K562 (cell line): ENCODE measurements at regions not wholly inside any gene's neighbourhood (a gene's known extent, or its start where the extent isn't known, plus 50 kb on each side); places are given as distances from the start of the nearest gene placed in this dataset.

ENCODE experiments used
- ATAC-seq: fragments of 200-7000 bp; cut with Tn5 transposase; 3 replicates; pipeline ENCODE4 v1.9.1; 2020; ENCODE audit warnings: moderate library complexity
- BruUV-seq: library from RNA; stranded (reverse); fragments of 400-500 nt; replicated peaks from 2 replicates; lab custom pipeline; 2021; lab: Mats Ljungman, UMichigan
- CTCF ChIA-PET: fragments of 300-600 bp; formaldehyde crosslinking; extraction: SDS; loops from one replicate; lab custom pipeline; 2021; ENCODE audit warnings: low intra/inter-chr PET ratio; lab: Yijun Ruan, JAX
- POLR2A ChIA-PET: fragments of 300-600, 350-650 bp; sonication (Branson Sonifier 250); formaldehyde crosslinking; extraction: SDS; loops from one replicate; lab custom pipeline; 2021; ENCODE audit warnings: antibody characterized with exemption, inconsistent platforms; lab: Yijun Ruan, JAX
- DNase-seq, 4 experiments: peaks; one replicate each; pipeline versions ENCODE4 v3.0.0 to v3.0.0-alpha.2; 2011 to 2018; ENCODE audit warnings: low spot score in 3 of 4, mixed read lengths in 3 of 4; ENCODE audit errors: extremely low read depth in 1 of 4
- FAIRE-seq: peaks from 2 replicates; lab custom pipeline; 2011; peaks lifted over from hg19 to GRCh38; lab: Jason Lieb, UNC
- H2AFZ ChIP-seq: 2 replicates; pipeline ENCODE4 v1.6.0; 2011; ENCODE audit warnings: low read depth, low read length, control low read depth, inconsistent platforms
- H3K27ac ChIP-seq: fragments of 200-600 bp; 3 replicates; pipeline ENCODE4 v1.8.0; 2011; ENCODE audit warnings: low read depth, mild to moderate bottlenecking, control low read depth, inconsistent platforms, low read length, moderate library complexity, mixed read lengths; ENCODE audit errors: extremely low read depth
- H3K27me3 ChIP-seq, 2 experiments: fragments of 300-600 bp in 1 of 2; 2 replicates in 1 of 2; 3 replicates in 1 of 2; pipeline versions ENCODE4 v1.6.0 to v1.8.0; 2011; ENCODE audit warnings: inconsistent platforms in 2 of 2, low read length in 2 of 2, mild to moderate bottlenecking in 1 of 2, mixed read lengths in 1 of 2, moderate library complexity in 1 of 2; ENCODE audit not compliant: control insufficient read depth in 2 of 2, insufficient read depth in 2 of 2
- H3K36me3 ChIP-seq: fragments of 300-600 bp; 3 replicates; pipeline ENCODE4 v1.8.0; 2011; ENCODE audit warnings: mild to moderate bottlenecking, low read length, inconsistent platforms; ENCODE audit not compliant: control insufficient read depth, insufficient read depth
- H3K4me1 ChIP-seq, 2 experiments: fragments of 200-600 bp in 1 of 2; replicated peaks in 1 of 2; 2 replicates in 1 of 2; 3 replicates in 1 of 2; pipeline versions ENCODE4 v1.5.1 to v1.8.0; 2011; ENCODE audit warnings: inconsistent platforms in 2 of 2, low read length in 2 of 2, mild to moderate bottlenecking in 1 of 2, mixed read lengths in 1 of 2, moderate library complexity in 1 of 2; ENCODE audit not compliant: control insufficient read depth in 2 of 2, insufficient read depth in 2 of 2
- H3K4me2 ChIP-seq: 2 replicates; pipeline ENCODE4 v1.6.1; 2011; ENCODE audit warnings: low read length, control low read depth, inconsistent platforms, mixed read lengths; ENCODE audit not compliant: insufficient read depth
- H3K4me3 ChIP-seq: fragments of 200-600 bp; sonication (generic), shearing (Covaris generic); 2 replicates; pipeline ENCODE4 v1.5.1; 2016; ENCODE audit warnings: control low read depth, inconsistent platforms
- H3K79me2 ChIP-seq: fragments of 200-600 bp; 3 replicates; pipeline ENCODE4 v1.8.0; 2011; ENCODE audit warnings: low read length, inconsistent platforms; ENCODE audit not compliant: control insufficient read depth, insufficient read depth
- H3K9ac ChIP-seq, 2 experiments: 2 replicates each; pipeline versions ENCODE4 v1.6.0 to v1.6.1; 2011; ENCODE audit warnings: low read depth in 2 of 2, low read length in 2 of 2, control low read depth in 1 of 2, inconsistent platforms in 1 of 2, mild to moderate bottlenecking in 1 of 2, mixed read lengths in 1 of 2; ENCODE audit not compliant: insufficient read depth in 1 of 2
- H3K9me1 ChIP-seq: one replicate; pipeline ENCODE4 v1.6.0; 2011; ENCODE audit warnings: inconsistent platforms, mild to moderate bottlenecking, low read length, moderate library complexity; ENCODE audit not compliant: control insufficient read depth, insufficient read depth
- H3K9me3 ChIP-seq: replicated peaks from 2 replicates; pipeline ENCODE4 v1.5.1; 2011; ENCODE audit warnings: low read depth, low read length, inconsistent platforms; ENCODE audit not compliant: control insufficient read depth, insufficient read depth
- H4K20me1 ChIP-seq: replicated peaks from 2 replicates; pipeline ENCODE4 v1.6.1; 2011; ENCODE audit warnings: low read length, inconsistent platforms, mixed read lengths; ENCODE audit not compliant: control insufficient read depth, insufficient read depth
- CBFA2T3 ChIP-seq: fragments of 450-650 bp; IDR thresholded peaks from 2 replicates; pipeline ENCODE4 v1.6.1; 2017
- EP300 ChIP-seq: IDR thresholded peaks from 2 replicates; pipeline ENCODE4 v1.6.1; 2012; ENCODE audit warnings: low read length, improper control_type of control experiment
- ETV1 ChIP-seq: fragments of 450-650 bp; conservative IDR thresholded peaks from 2 replicates; pipeline ENCODE4 v1.6.1; 2016; ENCODE audit warnings: missing genetic modification characterization, control low read depth, low read depth, missing compliant biosample characterization
- HOMEZ ChIP-seq: fragments of 250-450 bp; sonication (Bioruptor Pico); IDR thresholded peaks from 2 replicates; pipeline ENCODE4 v1.4.0; 2020; ENCODE audit warnings: mild to moderate bottlenecking, moderate library complexity
- KDM1A ChIP-seq, 2 experiments: fragments of 450-650 bp; IDR thresholded peaks; 2 replicates each; pipeline ENCODE4 v1.6.1; 2016; ENCODE audit warnings: mild to moderate bottlenecking in 2 of 2
- PRDM10 ChIP-seq: fragments of 450-650 bp; IDR thresholded peaks from 2 replicates; pipeline ENCODE4 v1.6.1; 2018; ENCODE audit not compliant: partially characterized antibody
- PRPF4 ChIP-seq: fragments of 200-400 bp; formaldehyde crosslinking; IDR thresholded peaks from one replicate; pipeline ENCODE4 v1.6.1; 2017; ENCODE audit warnings: low read length, low read depth, mild to moderate bottlenecking; ENCODE audit not compliant: insufficient read depth, poor library complexity, severe bottlenecking
- SRSF9 ChIP-seq: fragments of 200-400 bp; formaldehyde crosslinking; IDR thresholded peaks from 2 replicates; pipeline ENCODE4 v1.6.1; 2017; ENCODE audit warnings: low read depth, low read length, borderline replicate concordance
- ZNF274 ChIP-seq: IDR thresholded peaks from 2 replicates; pipeline ENCODE4 v1.6.1; 2011; ENCODE audit warnings: low read depth, mild to moderate bottlenecking, low read length, moderate library complexity, borderline replicate concordance
- ZNF311 ChIP-seq: fragments of 250-450 bp; sonication (Bioruptor Pico); IDR thresholded peaks from 2 replicates; pipeline ENCODE4 v1.4.0; 2020; ENCODE audit warnings: mild to moderate bottlenecking, moderate library complexity
- ZNF445 ChIP-seq: fragments of 250-450 bp; sonication (Bioruptor Pico); IDR thresholded peaks from 2 replicates; pipeline ENCODE4 v1.4.0; 2020; ENCODE audit warnings: low read depth, mild to moderate bottlenecking, moderate library complexity
- ZNF766 ChIP-seq: fragments of 200-800 bp; sonication (Bioruptor generic); conservative IDR thresholded peaks from 2 replicates; pipeline ENCODE4 v1.6.1; 2016; ENCODE audit warnings: missing genetic modification characterization, missing compliant biosample characterization
- WGBS: fragments of 100-300 bp; shearing (Covaris generic); methylation state at CpG from one replicate; pipeline ENCODE4 v1.1.6; 2016; ENCODE audit warnings: low coverage, mixed read lengths; ENCODE audit not compliant: insufficient coverage; ENCODE audit errors: missing lambda C conversion rate; 5-methylcytosine and 5-hydroxymethylcytosine counted together
- in situ Hi-C: fragments of 300-500 bp; cut with MboI; formaldehyde crosslinking; loops from 4 replicates; pipeline ENCODE4 v1.15.0; 2018; ENCODE audit warnings: inconsistent platforms, mixed read lengths
- intact Hi-C: fragments of 100-400 bp; cut with micrococcal nuclease; formaldehyde crosslinking; loops from 2 replicates; pipeline ENCODE4 v1.14.2; 2022

- no peak overlapping the region for H3K9ac ChIP-seq
- no TSS peak for BruUV-seq
- POLR2A ChIA-PET, result interaction anchor here (1.1 to 1.4 kb wide), 2 partner anchors 12 to 14 kb away, joined by 4 read pairs; no protein-coding TSS in a partner anchor
Measured at GRCh38 chr1:229001467-229002011, 266.3 kb downstream of the RHOU start.

GRCh38 chr1:229002037-229002436 lies 266.8 kb downstream of the RHOU start:
- Histone ChIP-seq H3K9me3 (no peaks in the 10 kb centered on the region), H3K79me2 (no peaks in the 10 kb centered on the region), H3K9me1 (no peaks in the 10 kb centered on the region), H3K27ac (no peak overlapping the region), H4K20me1 (no peaks in the 10 kb centered on the region), H3K4me3 (no peak overlapping the region), H2AFZ (no peak overlapping the region), H3K27me3 (peaks cover 14 to 23% of the 10 kb centered on the region in 2 experiments), H3K4me1 (peaks cover 7 to 23% of the 10 kb centered on the region in 2 experiments; a peak in 4 of 5 replicates), H3K9ac (no peak overlapping the region), H3K36me3 (no peaks in the 10 kb centered on the region), H3K4me2 (no peak overlapping the region)
- intact Hi-C loops, result no loop called here
- ChIA-PET POLR2A (no interaction called here), CTCF (no interaction called here)
- in situ Hi-C loops, result no loop called here
- 0% methylated on average over 3 of the region's 3 CpGs for WGBS
- ATAC-seq (no peak), FAIRE-seq (no peak), DNase-seq (no peak)
- no TSS peak for BruUV-seq
- TF ChIP-seq ZNF445 (CRISPR knock-in tag), result no peak
- TF ChIP-seq KDM1A (IDR thresholded peaks at IDR 0.05), result no peak
- TF ChIP-seq EP300, result no peak
- TF ChIP-seq PRDM10, result peak; percentile 73
- TF ChIP-seq SRSF9, result no peak
- no peak for TF ChIP-seq HOMEZ (CRISPR knock-in tag)
- TF ChIP-seq ZNF311 (CRISPR knock-in tag), result no peak
- no peak for TF ChIP-seq ZNF274
- peak; percentile 61; the same call in 1 of the 2 replicates for TF ChIP-seq ZNF766 (CRISPR knock-in tag)
- no peak for TF ChIP-seq PRPF4

More at GRCh38 chr1:229001467-229002011, 266.3 kb downstream of the RHOU start:
- peaks cover 7 to 23% of the 10 kb centered on the region in 2 experiments; a peak in 4 of 5 replicates for H3K4me1 ChIP-seq
- CTCF ChIA-PET, result no interaction called here
- no peaks in the 10 kb centered on the region for H3K9me1 ChIP-seq
- 8% methylated on average over 1 of the region's 1 CpG for WGBS
- DNase-seq (no peak), FAIRE-seq (no peak), ATAC-seq (no peak)
- intact Hi-C loops (no loop called here), in situ Hi-C loops (no loop called here)
- TF ChIP-seq CBFA2T3, result 0 out of 2 replicates have a peak, but pooled peaks have one; percentile 7
- no peak for TF ChIP-seq ETV1 (tag)
- H4K20me1 ChIP-seq, result no peaks in the 10 kb centered on the region
- H3K4me3 ChIP-seq, result no peak overlapping the region
- H3K36me3 ChIP-seq, result no peaks in the 10 kb centered on the region
- no peak overlapping the region for H2AFZ ChIP-seq
- H3K79me2 ChIP-seq, result no peaks in the 10 kb centered on the region
- H3K27me3 ChIP-seq, result peaks cover 14 to 19% of the 10 kb centered on the region in 2 experiments
- H3K9me3 ChIP-seq, result no peaks in the 10 kb centered on the region
- no peak overlapping the region for H3K27ac ChIP-seq
- H3K4me2 ChIP-seq, result no peak overlapping the region
